ENCODE measurements at regions not wholly inside any gene's neighbourhood (a gene's known extent, or its start where the extent isn't known, plus 50 kb on each side); places are given as distances from the start of the nearest gene placed in this dataset.

DNA sequence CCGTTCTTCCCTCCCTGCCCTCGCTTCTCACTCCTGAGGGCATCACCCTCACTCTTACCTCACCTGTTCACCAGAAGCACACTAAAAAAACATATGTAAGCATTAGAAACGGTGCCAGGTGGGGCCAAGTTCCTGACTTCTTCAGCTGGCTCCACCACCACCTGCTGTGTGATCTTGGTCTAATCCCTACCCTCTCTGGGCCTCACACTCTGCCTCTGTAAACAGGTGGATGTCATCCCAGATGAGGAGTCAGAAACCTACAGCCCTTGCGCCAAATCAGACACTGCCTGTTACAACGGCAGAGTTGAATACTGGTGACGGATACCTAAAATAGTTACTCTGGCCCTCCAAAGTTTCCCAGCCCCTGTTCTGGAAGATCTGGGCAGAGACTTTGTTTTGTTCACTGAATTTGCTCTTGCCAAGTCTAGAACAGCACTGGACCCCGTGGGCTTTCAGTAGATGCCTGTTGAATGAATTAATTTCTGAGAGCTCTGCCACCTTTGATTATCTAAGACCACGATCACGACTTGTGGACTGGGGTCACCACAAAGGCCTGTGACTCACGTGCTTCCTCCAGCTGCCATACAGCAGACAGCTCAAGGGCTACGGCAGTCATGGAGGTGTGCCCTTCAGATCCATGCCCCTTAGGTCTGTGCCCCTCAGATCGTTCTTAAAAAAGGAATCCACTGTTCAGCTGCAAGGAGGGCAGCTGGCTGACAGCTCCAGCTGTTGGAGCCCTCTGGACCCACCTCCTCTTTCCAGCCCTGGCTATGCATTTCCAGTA lies 71.9 kb downstream of the GSC start:
- no peaks in the 10 kb centered on the region for H3K36me3 ChIP-seq
- H3K27me3 ChIP-seq, result no peaks in the 10 kb centered on the region
- H3K4me1 ChIP-seq, result peaks cover 0 to 13% (median 9%) of the 10 kb centered on the region in 10 experiments; a peak in 8 of 20 replicates
- no peak overlapping the region for H3K4me3 ChIP-seq
- no peak overlapping the region for H3K4me2 ChIP-seq
- TF ChIP-seq Cebpa-rat (IDR thresholded peaks at IDR 0.05), result no peak
- no peaks in the 10 kb centered on the region for H4K20me1 ChIP-seq
- H3K9me3 ChIP-seq (replicated peaks in 1 of 11), result peaks cover 7 to 12% (median 9%) of the 10 kb centered on the region in 11 experiments; a peak in 21 of 22 replicates
- no peak overlapping the region for H3K27ac ChIP-seq
- no peak overlapping the region for H3K9ac ChIP-seq

DNA sequence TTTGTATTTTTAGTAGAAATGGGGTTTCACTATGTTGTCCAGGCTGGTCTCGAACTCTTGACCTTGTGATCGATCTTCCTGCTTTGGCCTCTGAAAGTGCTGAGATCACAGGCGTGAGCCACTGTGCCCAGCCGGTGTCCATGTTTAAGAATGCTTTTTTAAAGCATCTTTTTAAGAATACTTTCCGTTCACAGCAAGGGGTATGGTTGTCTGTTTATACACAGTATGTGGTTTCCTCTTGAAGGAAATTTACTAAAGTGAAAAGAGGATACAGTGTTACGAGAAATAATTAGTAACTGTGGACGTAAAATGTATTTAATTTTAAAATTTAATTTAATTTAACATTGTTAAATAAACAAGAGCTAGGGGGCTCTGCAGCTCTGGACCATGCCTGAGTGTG lies 73.4 kb downstream of the GSC start:
- Histone ChIP-seq H4K20me1 (no peaks in the 10 kb centered on the region), H3K36me3 (no peaks in the 10 kb centered on the region), H3K27ac (no peak overlapping the region), H3K27me3 (no peaks in the 10 kb centered on the region), H3K4me1 (peaks cover 0 to 13% (median 7%) of the 10 kb centered on the region in 10 experiments; a peak in 7 of 20 replicates), H3K4me2 (no peak overlapping the region), H3K9me3 (replicated peaks in 1 of 11) (peaks cover 8 to 16% (median 11%) of the 10 kb centered on the region in 11 experiments; a peak in 21 of 22 replicates), H3K4me3 (no peak overlapping the region), H3K9ac (no peak overlapping the region)
- no peak for TF ChIP-seq Cebpa-rat (IDR thresholded peaks at IDR 0.05)

DNA sequence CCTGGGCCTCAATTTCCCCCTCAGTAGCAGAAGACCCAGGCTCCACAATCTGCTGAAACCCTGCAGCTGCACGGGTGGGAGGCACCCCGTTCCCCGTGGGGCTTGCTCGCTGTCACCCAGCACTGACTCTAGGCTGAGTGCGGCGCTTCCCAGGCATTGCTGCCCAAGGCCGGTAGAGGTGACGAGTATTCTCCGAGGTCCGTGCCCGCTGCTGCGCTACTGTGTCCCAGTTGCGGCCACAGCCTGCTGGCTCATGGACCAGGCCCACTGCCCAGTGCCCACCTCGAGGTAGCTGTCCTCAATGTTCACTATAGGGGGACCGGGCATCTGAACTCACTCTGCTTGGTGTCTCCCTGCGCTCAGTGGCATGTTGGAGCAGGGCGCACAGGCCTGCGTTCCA lies 74.7 kb downstream of the GSC start:
- Histone ChIP-seq H3K27ac (no peak overlapping the region), H3K36me3 (no peaks in the 10 kb centered on the region), H4K20me1 (no peaks in the 10 kb centered on the region), H3K27me3 (no peaks in the 10 kb centered on the region), H3K4me2 (0 out of 22 replicates have a peak overlapping the region, but pooled peaks of 4 of the 11 experiments have one; percentile 7 to 36 (median 20)), H3K4me3 (no peak overlapping the region), H3K9me3 (replicated peaks in 1 of 11) (peaks cover 8 to 16% (median 11%) of the 10 kb centered on the region in 11 experiments; a peak in 21 of 22 replicates), H3K9ac (no peak overlapping the region), H3K4me1 (peaks cover 0 to 13% (median 7%) of the 10 kb centered on the region in 10 experiments; a peak in 7 of 20 replicates)
- TF ChIP-seq Cebpa-rat (IDR thresholded peaks at IDR 0.05), result no peak

DNA sequence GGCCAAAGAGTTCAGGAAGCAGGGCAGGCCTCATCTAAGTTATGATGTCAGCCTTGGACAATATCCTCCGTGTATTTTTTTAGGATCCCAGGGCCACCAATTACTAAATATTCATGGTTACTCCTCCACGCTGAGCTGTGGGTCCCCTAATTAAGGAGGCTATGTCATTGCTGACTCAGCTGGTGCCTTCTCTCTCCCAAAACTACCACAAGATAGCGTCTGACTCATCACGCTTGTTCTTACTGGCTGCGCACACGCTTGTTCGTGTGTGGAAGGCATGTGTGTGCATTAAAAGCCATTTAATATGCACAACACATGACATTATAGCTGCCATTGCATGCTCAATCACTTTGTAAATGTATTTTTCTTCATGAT lies 78.3 kb downstream of the GSC start:
- Histone ChIP-seq H4K20me1 (no peaks in the 10 kb centered on the region), H3K9me3 (replicated peaks in 1 of 11) (peaks cover 8 to 16% (median 11%) of the 10 kb centered on the region in 11 experiments; a peak in 21 of 22 replicates), H3K36me3 (no peaks in the 10 kb centered on the region), H3K27ac (no peak overlapping the region), H3K4me3 (no peak overlapping the region), H3K27me3 (no peaks in the 10 kb centered on the region), H3K4me2 (no peak overlapping the region), H3K4me1 (peaks cover 0 to 13% (median 7%) of the 10 kb centered on the region in 10 experiments; a peak in 7 of 20 replicates), H3K9ac (no peak overlapping the region)
- TF ChIP-seq Cebpa-rat (IDR thresholded peaks at IDR 0.05), result no peak

DNA sequence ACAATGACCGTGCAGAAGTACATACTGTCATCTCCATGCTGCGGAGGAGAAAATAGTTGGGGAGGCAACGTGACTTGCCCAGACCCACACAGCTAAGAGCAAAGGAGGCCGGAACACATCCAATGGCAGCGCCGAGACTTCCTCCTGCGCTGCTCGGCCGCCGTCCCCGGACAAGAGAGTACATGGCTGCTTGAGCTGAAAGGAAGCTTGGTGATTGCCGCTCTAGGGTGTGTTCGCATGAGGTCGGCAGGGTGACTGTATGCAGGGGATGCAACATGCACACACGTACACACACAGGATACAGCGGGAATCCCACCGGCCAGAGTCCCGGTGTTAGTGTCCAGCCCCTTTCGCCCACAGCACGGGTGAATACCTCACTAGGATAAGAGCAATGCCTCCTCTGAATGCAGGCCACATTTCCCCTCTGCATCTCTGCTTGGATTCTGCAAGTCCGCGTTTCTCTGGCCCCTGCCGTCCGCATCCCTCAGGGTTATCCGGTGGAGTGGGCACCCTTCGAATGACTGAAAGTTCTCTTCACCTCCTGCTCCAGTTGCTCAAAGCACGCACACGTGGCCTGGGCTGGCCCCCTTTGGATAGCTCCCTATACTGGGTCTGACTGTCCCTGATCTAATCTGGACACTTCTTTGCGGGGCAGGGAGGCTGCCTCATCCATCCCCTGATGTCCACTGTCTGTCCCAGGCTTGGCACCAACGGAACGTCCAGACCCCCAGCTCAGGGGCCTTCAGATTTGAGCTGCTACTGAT lies 78.8 kb downstream of the GSC start:
- no peak overlapping the region for H3K27ac ChIP-seq
- no peak for TF ChIP-seq Cebpa-rat (IDR thresholded peaks at IDR 0.05)
- peaks cover 0 to 13% (median 7%) of the 10 kb centered on the region in 10 experiments; a peak in 7 of 20 replicates for H3K4me1 ChIP-seq
- H3K4me3 ChIP-seq, result no peak overlapping the region
- peaks cover 8 to 16% (median 11%) of the 10 kb centered on the region in 11 experiments; a peak in 21 of 22 replicates for H3K9me3 ChIP-seq (replicated peaks in 1 of 11)
- H3K27me3 ChIP-seq, result no peaks in the 10 kb centered on the region
- no peak overlapping the region for H3K9ac ChIP-seq
- H3K4me2 ChIP-seq, result no peak overlapping the region
- no peaks in the 10 kb centered on the region for H3K36me3 ChIP-seq
- no peaks in the 10 kb centered on the region for H4K20me1 ChIP-seq

DNA sequence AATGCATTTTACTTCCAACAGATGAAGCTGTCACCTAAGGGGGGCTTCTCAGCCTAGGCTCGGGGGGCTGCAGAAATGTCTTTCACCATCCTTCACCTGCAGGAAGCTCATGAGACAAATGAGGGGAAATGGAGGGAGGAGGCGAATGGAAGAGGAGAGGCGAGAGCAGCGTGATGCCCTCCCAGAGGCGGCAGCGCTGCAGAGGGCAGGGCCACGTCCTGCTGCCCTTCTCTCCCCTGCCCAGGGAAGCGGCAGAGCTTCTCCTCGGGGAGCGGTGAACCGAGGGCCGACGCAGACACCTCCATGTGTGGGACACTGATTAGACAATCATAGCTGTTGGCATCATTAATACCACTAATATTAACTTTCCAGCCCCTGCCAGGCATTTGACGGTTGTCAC lies 78.3 kb downstream of the SERPINA3 start:
- TF ChIP-seq Cebpa-rat (IDR thresholded peaks at IDR 0.05), result no peak
- Histone ChIP-seq H3K27me3 (no peaks in the 10 kb centered on the region), H4K20me1 (no peaks in the 10 kb centered on the region), H3K4me3 (no peak overlapping the region), H3K36me3 (no peaks in the 10 kb centered on the region), H3K4me2 (no peak overlapping the region), H3K9ac (no peak overlapping the region), H3K4me1 (peaks cover 0 to 13% (median 7%) of the 10 kb centered on the region in 10 experiments; a peak in 7 of 20 replicates), H3K27ac (no peak overlapping the region), H3K9me3 (replicated peaks in 1 of 11) (peaks cover 8 to 16% (median 11%) of the 10 kb centered on the region in 11 experiments; a peak in 21 of 22 replicates)

DNA sequence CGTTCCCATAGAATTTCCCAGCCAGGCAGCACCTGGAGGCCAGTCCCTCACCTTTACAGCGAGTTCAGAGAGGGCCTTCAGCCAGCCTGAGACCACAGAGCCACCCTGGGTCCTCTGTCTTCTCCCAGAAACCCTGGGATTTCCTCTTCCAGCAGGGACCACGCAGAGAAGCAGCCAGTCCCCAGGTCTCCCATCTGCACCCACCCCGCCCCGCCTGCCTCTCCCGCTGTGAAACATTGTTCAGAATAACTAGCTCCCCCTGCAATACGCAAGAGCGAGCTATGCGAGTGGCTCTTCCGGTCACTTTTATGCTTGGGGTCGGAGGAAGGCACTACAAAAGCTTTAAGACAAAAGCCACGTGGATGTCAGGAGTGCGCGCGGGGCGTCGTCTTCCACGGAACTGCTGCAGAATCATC lies 77.8 kb downstream of the SERPINA3 start:
- Histone ChIP-seq H3K4me3 (no peak overlapping the region), H3K36me3 (no peaks in the 10 kb centered on the region), H3K4me1 (peaks cover 0 to 9% (median 7%) of the 10 kb centered on the region in 10 experiments; a peak in 7 of 20 replicates), H3K27me3 (no peaks in the 10 kb centered on the region), H4K20me1 (no peaks in the 10 kb centered on the region; a peak in 1 of 22 replicates), H3K9me3 (replicated peaks in 1 of 11) (peaks cover 8 to 16% (median 11%) of the 10 kb centered on the region in 11 experiments; a peak in 21 of 22 replicates), H3K9ac (0 out of 22 replicates have a peak overlapping the region, but pooled peaks of 1 of the 11 experiments have one; percentile 14), H3K4me2 (peak overlapping the region in 5 of 11 experiments; percentile 23 to 63 (median 35); a peak in 4 of 22 replicates), H3K27ac (no peak overlapping the region)
- no peak for TF ChIP-seq Cebpa-rat (IDR thresholded peaks at IDR 0.05)

DNA sequence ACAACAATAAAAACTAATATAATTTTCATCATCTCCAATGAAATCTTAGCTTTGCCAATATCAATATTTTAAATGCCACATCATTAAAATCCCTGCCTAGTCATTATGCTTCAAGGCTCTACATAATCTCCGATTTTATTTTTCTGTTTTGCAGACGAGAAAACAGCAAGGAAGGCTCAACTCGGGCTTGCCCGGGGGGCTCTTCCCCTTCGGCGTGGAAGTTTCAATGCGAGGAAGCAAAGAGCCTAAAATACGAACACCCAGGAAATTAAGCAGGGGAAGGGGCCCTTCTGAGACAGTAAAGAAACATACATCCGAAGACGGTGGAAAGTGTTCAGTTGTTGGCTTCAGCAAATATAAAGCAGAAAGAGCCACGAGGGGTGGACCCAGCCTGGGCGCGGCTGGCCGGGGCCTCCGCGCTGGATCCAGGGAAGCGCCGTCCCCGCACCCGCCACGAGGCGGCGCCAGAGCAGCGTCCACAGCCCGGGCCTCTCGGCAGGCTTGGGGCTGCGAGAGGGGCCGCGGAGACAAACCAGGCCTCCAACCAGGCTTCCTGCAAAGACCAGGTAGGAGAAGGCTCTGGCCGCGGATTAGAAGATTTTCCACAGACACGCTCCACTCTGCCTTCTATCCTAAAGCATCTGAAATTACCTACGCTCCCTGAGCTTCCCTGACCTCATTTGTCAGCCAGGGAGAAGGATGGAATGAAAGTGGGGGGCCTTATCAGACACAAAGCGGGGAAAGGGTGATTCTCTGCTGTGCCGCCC lies 77.2 kb downstream of the SERPINA3 start:
- Histone ChIP-seq H4K20me1 (no peaks in the 10 kb centered on the region; a peak in 1 of 22 replicates), H3K4me3 (no peak overlapping the region), H3K9me3 (replicated peaks in 1 of 11) (peaks cover 8 to 16% (median 11%) of the 10 kb centered on the region in 11 experiments; a peak in 21 of 22 replicates), H3K9ac (0 out of 22 replicates have a peak overlapping the region, but pooled peaks of 1 of the 11 experiments have one; percentile 14), H3K4me1 (peaks cover 0 to 3% (median 2%) of the 10 kb centered on the region in 10 experiments; a peak in 7 of 20 replicates), H3K4me2 (peak overlapping the region in 5 of 11 experiments; percentile 23 to 63 (median 35); a peak in 6 of 22 replicates), H3K36me3 (no peaks in the 10 kb centered on the region), H3K27ac (no peak overlapping the region), H3K27me3 (no peaks in the 10 kb centered on the region)
- no peak for TF ChIP-seq Cebpa-rat (IDR thresholded peaks at IDR 0.05)

Data from BLaER1 treated with 17β-estradiol and CSF1 and Interleukin-3, amounts not matched to agents 10 nM and 100 nM (cell line).